Ecto neural progenitor cell (in vitro differentiated cells): ENCODE measurements at regions not wholly inside any gene's neighbourhood (a gene's known extent, or its start where the extent isn't known, plus 50 kb on each side); places are given as distances from the start of the nearest gene placed in this dataset.

ENCODE experiments used
- DNase-seq: peaks from one replicate; pipeline ENCODE4 v3.0.0-alpha.2; 2018; ENCODE audit warnings: low spot score

GRCh38 chr2:217301142-217301925 lies 441.5 kb upstream of the TNP1 start:
- DNase-seq = no peak

GRCh38 chr2:217299590-217299989 lies 439.7 kb upstream of the TNP1 start:
- DNase-seq = no peak

GRCh38 chr2:217297096-217297495 lies 437.2 kb upstream of the TNP1 start:
- no peak for DNase-seq

- no peak for DNase-seq
Observed at GRCh38 chr2:217294818-217295217, 435.0 kb upstream of the TNP1 start.

DNA sequence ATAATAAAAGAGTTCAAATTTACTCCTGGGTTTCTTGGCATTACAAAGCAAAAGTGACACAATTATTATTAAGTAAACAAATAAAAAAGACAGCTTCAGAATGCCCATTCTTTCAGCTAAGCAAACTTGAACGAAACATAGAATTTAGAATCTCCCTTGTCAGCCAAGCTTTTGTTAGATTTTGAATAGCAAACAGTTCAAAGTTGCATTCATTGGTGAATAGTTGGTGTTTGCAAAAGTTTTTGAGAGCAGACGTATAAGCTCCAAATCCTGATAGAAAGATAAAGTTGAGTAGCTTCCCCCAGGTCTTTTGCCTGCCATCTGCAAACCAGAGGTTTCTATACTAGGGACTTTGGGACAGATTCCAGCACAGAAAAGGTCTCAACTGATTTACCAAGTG lies 434.3 kb upstream of the TNP1 start:
- DNase-seq = no peak

DNA sequence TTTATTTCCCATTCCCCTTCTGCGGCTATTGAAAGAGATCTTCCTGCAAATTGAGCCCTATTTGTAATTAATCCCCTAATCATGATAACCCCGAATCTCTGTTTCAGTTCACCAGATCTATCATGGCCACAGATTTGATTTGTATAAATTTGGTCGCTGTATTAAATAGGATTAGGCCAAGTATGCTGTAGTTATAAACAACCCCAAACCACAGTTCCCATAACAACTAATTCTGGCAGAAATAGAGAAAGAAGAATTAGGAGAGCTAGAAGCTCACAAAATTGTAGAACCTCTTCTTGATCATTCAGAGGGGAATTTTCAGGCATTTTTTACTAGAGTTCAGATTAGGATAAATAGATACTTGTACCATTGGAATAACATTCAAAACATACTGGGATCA lies 433.7 kb upstream of the TNP1 start:
- DNase-seq = no peak

DNA sequence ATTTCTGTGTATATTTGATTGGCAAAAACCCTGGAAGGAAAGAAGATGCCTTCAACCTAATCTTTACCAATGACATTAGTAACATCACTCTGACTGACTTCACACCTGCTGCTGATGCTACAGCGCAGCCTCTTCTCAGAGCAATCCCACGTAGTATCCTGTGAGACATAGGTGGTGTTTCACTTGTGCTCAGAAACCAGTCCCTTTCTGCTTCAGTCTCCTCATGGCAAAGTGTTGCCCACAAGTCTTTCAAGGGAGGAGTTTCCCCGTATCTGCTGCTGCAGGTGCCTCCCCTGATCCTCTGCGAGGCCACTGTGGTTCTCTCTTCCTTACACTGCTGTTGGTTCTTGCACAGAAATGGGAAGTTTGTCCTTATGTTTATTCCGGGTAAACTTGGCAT lies 433.2 kb upstream of the TNP1 start:
- DNase-seq = no peak

DNA sequence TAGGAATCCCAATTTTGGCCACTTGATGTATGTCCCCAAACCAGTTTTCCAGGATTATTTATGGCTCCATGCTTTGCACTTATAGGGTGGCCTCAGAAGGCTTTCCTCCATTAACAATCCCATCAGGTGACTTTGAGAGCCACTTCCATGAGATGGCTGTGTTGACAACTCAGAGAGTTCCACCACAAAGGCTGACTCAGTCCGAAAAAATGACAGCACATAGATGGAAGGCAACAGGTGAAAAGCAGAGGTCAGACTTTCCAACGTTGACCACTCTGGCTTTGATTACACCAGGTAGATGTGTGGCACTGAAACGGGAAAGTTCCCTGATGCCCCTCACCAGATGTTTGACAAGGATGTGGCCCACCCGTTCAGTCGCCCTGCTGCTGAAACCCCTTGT lies 431.4 kb upstream of the TNP1 start:
- no peak for DNase-seq

DNA sequence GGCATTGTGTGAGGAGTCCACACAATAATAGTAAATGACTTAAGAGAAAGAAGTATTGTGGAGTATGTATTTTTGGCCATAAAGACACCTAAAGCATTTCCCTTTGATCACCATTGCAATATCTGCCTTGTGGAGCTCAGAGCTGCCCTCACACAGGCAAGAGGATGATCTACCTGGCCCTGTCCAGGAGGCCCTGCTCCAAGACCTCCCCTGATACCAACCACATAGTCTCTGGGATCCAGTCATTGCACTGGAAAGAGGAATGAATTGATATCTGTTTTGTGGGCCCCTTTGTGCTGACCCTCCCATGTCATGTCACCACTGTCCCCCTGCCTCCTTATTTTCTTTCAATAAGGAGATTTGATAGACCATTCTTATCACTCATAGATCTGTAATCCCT lies 430.6 kb upstream of the TNP1 start:
- DNase-seq = no peak

- peak; percentile 58 for DNase-seq
Observed at GRCh38 chr2:217289907-217290280, 430.0 kb upstream of the TNP1 start.

- peak; percentile 73 for DNase-seq
Observed at GRCh38 chr2:217289177-217289906, 429.5 kb upstream of the TNP1 start.

GRCh38 chr2:217288472-217289063 lies 428.7 kb upstream of the TNP1 start:
- no peak for DNase-seq

DNA sequence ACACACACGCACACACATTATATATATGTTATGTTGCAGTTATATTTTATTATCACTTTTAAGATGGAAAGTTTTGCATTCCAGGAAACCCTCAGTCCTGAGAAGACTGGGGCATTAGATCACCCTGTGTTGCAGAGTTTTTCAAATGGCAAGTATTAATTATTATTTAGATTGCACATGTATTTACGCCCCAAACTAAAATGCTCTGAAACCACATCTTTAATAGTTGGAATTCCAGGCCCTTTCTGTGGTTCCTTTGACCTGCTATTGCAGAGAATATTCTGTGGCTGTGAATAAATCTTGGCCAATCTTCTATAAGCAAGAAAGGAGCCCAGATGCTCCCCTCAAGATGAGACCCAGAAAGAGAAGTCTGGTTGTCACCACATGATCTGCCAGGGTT lies 427.0 kb upstream of the TNP1 start:
- DNase-seq = no peak

GRCh38 chr2:217285926-217286325 lies 426.1 kb upstream of the TNP1 start:
- DNase-seq = no peak

DNA sequence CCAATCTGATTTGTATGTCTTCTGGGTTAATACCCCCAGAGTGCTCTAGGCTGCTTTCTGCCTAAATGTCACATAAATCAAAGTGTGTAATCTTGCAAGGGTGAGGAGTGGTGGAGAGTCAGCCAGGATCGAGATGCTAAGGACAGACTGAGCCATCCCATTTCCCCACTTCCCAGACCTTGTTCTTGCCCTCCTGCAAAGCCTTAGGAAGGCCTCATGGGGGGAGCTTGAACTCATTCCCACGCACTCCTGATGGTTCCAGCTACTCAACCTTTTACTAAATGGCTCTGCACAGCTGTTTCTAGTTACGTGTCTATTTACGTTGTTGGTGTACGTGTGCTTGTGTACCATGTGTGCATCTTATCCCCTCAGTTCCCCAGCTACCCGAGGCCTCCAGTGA lies 423.6 kb upstream of the TNP1 start:
- DNase-seq = no peak

GRCh38 chr2:217282531-217282930 lies 422.7 kb upstream of the TNP1 start:
- DNase-seq = no peak

DNA sequence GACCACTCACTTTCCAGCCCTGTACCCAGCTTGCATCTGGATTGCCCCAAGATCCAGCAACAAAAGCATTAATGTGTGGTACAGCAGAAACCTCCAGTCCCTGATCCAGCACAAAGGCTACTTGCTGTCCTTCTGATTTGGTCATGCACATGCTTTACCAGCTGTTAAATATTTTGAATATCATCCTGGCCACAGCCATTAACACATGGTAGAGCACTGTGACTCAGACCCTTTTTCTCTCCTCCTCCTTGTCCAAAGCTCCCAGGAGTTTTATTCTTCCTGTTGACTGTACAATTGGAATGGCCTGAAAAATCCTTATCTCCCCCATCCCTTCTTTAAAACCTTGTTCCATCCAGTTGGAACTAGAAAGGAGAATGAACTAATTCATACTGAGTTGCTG lies 419.7 kb upstream of the TNP1 start:
- DNase-seq = no peak

DNA sequence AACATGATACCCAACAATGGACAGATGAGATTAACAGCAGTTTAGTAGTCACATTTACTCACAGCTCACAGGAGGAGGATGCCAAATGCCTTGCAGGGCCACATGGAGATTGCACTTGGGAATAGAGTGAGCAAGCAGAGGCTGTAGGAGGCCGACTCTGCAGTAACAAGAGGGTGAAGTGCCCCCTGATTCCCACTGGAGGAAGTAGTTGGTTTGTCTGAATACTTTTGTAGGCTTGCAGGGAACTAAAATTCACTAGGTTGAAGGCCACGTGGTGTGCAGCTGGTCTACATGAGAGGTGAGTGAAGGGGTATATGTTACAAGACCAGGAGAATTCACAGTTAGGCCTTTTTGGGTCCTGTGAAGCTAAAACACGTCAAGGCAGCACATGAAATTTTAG lies 419.3 kb upstream of the TNP1 start:
- DNase-seq = no peak

GRCh38 chr2:217277646-217278398 lies 418.0 kb upstream of the TNP1 start:
- no peak for DNase-seq

GRCh38 chr2:217276433-217276832 lies 416.6 kb upstream of the TNP1 start:
- DNase-seq = no peak

DNA sequence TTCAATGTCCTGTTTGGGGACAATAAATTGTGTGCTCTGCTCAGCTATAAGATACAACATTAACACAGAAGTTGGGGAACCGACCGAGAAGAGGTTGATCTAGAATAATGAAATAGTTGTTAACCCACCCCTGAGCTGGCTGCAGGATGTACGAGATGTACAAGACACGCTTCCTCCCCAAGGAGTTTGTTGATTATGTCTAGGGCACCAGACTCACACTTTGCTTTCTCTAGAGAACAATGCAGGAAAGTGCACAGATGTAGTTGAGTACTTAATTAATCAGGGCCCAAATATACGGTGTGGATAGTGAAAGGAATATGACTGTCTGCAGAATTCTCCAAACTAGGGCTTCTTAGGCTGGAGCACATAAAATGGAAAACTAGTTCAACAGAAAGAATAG lies 415.2 kb upstream of the TNP1 start:
- DNase-seq = no peak

GRCh38 chr2:217274578-217274977 lies 414.7 kb upstream of the TNP1 start:
- DNase-seq = no peak

GRCh38 chr2:217273851-217274250 lies 414.0 kb upstream of the TNP1 start:
- DNase-seq = no peak
